Liver (tissue), 8 donors: ENCODE measurements at regions not wholly inside any gene's neighbourhood (a gene's known extent, or its start where the extent isn't known, plus 50 kb on each side); places are given as distances from the start of the nearest gene placed in this dataset.

Experiments
- DNase-seq: peaks from one replicate; pipeline ENCODE4 v3.0.0-alpha.2; 2017; ENCODE audit warnings: low spot score
- H3K27ac ChIP-seq, 2 donors: one replicate each; pipeline ENCODE4 v1.7.0; 2013; ENCODE audit warnings: inconsistent platforms in 2 of 2, low read length in 2 of 2, control low read depth in 1 of 2, low read depth in 1 of 2, mild to moderate bottlenecking in 1 of 2
- H3K27me3 ChIP-seq, 4 donors: one replicate each; pipeline versions ENCODE4 v1.6.1 to v1.7.0; 2013; ENCODE audit warnings: low read length in 3 of 4, inconsistent platforms in 1 of 4, mild to moderate bottlenecking in 1 of 4, moderate library complexity in 1 of 4; ENCODE audit not compliant: control insufficient read depth in 4 of 4, insufficient read depth in 4 of 4
- H3K36me3 ChIP-seq, 4 donors: one replicate each; pipeline versions ENCODE4 v1.6.1 to v1.7.0; 2013; ENCODE audit warnings: low read length in 3 of 4, mild to moderate bottlenecking in 3 of 4, low read depth in 1 of 4, moderate library complexity in 1 of 4; ENCODE audit not compliant: control insufficient read depth in 4 of 4, insufficient read depth in 3 of 4
- H3K4me1 ChIP-seq, 4 donors: one replicate each; pipeline versions ENCODE4 v1.6.1 to v1.7.0; 2013; ENCODE audit warnings: low read length in 3 of 4, mild to moderate bottlenecking in 3 of 4, moderate library complexity in 1 of 4; ENCODE audit not compliant: control insufficient read depth in 4 of 4, insufficient read depth in 4 of 4
- H3K4me3 ChIP-seq, 3 donors: one replicate each; pipeline versions ENCODE4 v1.6.1 to v1.7.0; 2013; ENCODE audit warnings: low read length in 3 of 3, control low read depth in 1 of 3, low read depth in 1 of 3, mild to moderate bottlenecking in 1 of 3
- H3K9ac ChIP-seq, 2 donors: one replicate each; pipeline ENCODE4 v1.7.0; 2013; ENCODE audit warnings: low read length in 2 of 2, mild to moderate bottlenecking in 2 of 2, moderate library complexity in 2 of 2, control low read depth in 1 of 2, low read depth in 1 of 2
- H3K9me3 ChIP-seq, 4 donors: one replicate each; pipeline versions ENCODE4 v1.6.1 to v1.7.0; 2013; ENCODE audit warnings: low read length in 3 of 4; ENCODE audit not compliant: control insufficient read depth in 4 of 4
- FOXA1 ChIP-seq: IDR thresholded peaks from 2 replicates; pipeline ENCODE4 v1.6.1; 2016; ENCODE audit warnings: antibody characterized with exemption
- FOXA2 ChIP-seq: IDR thresholded peaks from 2 replicates; pipeline ENCODE4 v1.6.1; 2016; ENCODE audit warnings: antibody characterized with exemption
- GABPA ChIP-seq, 2 donors: IDR thresholded peaks in 1 of 2; conservative IDR thresholded peaks in 1 of 2; 2 replicates each; pipeline ENCODE4 v1.6.1; 2016; ENCODE audit warnings: antibody characterized with exemption in 2 of 2, mild to moderate bottlenecking in 1 of 2, moderate library complexity in 1 of 2
- HNF4A ChIP-seq, 2 donors: conservative IDR thresholded peaks; 2 replicates each; pipeline ENCODE4 v1.6.1; 2016; ENCODE audit warnings: antibody characterized with exemption in 2 of 2, mild to moderate bottlenecking in 2 of 2
- HNF4G ChIP-seq: IDR thresholded peaks from 2 replicates; pipeline ENCODE4 v1.6.1; 2016; ENCODE audit warnings: antibody characterized with exemption
- JUND ChIP-seq, 2 donors: IDR thresholded peaks; 2 replicates each; pipeline ENCODE4 v1.6.1; 2016; ENCODE audit warnings: antibody characterized with exemption in 2 of 2
- NR2F2 ChIP-seq: IDR thresholded peaks from 2 replicates; pipeline ENCODE4 v1.6.1; 2016; ENCODE audit warnings: antibody characterized with exemption
- RAD21 ChIP-seq, 2 donors: IDR thresholded peaks; 2 replicates each; pipeline ENCODE4 v1.6.1; 2016; ENCODE audit warnings: antibody characterized with exemption in 2 of 2, mild to moderate bottlenecking in 2 of 2
- SP1 ChIP-seq: IDR thresholded peaks from 2 replicates; pipeline ENCODE4 v1.6.1; 2018; ENCODE audit warnings: antibody characterized with exemption, mild to moderate bottlenecking
- TAF1 ChIP-seq: conservative IDR thresholded peaks from 2 replicates; pipeline ENCODE4 v1.6.1; 2016; ENCODE audit warnings: antibody characterized with exemption, mild to moderate bottlenecking
- YY1 ChIP-seq: IDR thresholded peaks from 2 replicates; pipeline ENCODE4 v1.6.1; 2016; ENCODE audit warnings: antibody characterized with exemption, mild to moderate bottlenecking
- WGBS: extraction: QIAGEN DNeasy Blood & Tissue Kit; methylation state at CpG from one replicate; pipeline ENCODE4 v1.1.7; 2013; 5-methylcytosine and 5-hydroxymethylcytosine counted together
- TF ChIP-seq, protein P1 (sequence below): IDR thresholded peaks from 2 replicates; pipeline ENCODE4 v1.6.1; 2016; ENCODE audit warnings: antibody characterized with exemption, mild to moderate bottlenecking
- TF ChIP-seq, protein P2 (sequence below): fragments of 150-350 bp; IDR thresholded peaks from 2 replicates; pipeline ENCODE4 v1.5.1; 2017; ENCODE audit warnings: improper control_type of control experiment, low read depth, low read length; ENCODE audit not compliant: missing input control
- TF ChIP-seq, protein P3 (sequence below): IDR thresholded peaks from 2 replicates; pipeline ENCODE4 v1.6.1; 2016; ENCODE audit warnings: antibody characterized with exemption
- TF ChIP-seq, protein P4 (sequence below): IDR thresholded peaks from 2 replicates; pipeline ENCODE4 v1.6.1; 2016; ENCODE audit warnings: antibody characterized with exemption
- TF ChIP-seq, protein P5 (sequence below): IDR thresholded peaks from 2 replicates; pipeline ENCODE4 v1.6.1; 2016; ENCODE audit warnings: antibody characterized with exemption
- donor health status: healthy.
- donor health status: healthy.
- donor health status: healthy.
- donor health status: healthy.
- donor health status: healthy.

DNA sequence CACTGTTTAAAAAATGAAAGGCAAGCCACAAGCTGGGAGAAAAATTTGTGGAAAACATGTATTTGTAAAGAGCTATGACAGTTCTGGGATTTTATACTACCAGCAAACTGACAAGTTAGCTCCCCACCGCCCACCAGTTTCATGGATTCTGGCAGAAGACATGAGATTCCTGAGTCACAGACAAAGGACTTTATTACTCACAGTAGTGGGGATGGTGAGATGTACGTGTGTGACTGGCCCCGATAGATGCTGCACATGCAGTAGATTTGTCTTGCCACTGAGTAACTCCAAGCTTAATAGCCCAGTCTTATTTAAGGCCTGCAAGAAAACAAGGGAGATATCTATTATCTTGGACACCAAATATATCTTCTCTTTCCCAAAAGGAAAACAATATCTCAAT lies 281.7 kb downstream of the AHR start:
- Histone ChIP-seq H3K4me3 (no peak overlapping the region), H3K27me3 (no peaks in the 10 kb centered on the region), H3K4me1 (no peaks in the 10 kb centered on the region), H3K9ac (no peak overlapping the region), H3K27ac (no peak overlapping the region), H3K36me3 (no peaks in the 10 kb centered on the region), H3K9me3 (peaks cover 0 to 4% (median 2%) of the 10 kb centered on the region in 4 donors)
- no peak for DNase-seq
- WGBS = 82% methylated on average over 3 of the region's 3 CpGs
- TF ChIP-seq, protein P1, sequence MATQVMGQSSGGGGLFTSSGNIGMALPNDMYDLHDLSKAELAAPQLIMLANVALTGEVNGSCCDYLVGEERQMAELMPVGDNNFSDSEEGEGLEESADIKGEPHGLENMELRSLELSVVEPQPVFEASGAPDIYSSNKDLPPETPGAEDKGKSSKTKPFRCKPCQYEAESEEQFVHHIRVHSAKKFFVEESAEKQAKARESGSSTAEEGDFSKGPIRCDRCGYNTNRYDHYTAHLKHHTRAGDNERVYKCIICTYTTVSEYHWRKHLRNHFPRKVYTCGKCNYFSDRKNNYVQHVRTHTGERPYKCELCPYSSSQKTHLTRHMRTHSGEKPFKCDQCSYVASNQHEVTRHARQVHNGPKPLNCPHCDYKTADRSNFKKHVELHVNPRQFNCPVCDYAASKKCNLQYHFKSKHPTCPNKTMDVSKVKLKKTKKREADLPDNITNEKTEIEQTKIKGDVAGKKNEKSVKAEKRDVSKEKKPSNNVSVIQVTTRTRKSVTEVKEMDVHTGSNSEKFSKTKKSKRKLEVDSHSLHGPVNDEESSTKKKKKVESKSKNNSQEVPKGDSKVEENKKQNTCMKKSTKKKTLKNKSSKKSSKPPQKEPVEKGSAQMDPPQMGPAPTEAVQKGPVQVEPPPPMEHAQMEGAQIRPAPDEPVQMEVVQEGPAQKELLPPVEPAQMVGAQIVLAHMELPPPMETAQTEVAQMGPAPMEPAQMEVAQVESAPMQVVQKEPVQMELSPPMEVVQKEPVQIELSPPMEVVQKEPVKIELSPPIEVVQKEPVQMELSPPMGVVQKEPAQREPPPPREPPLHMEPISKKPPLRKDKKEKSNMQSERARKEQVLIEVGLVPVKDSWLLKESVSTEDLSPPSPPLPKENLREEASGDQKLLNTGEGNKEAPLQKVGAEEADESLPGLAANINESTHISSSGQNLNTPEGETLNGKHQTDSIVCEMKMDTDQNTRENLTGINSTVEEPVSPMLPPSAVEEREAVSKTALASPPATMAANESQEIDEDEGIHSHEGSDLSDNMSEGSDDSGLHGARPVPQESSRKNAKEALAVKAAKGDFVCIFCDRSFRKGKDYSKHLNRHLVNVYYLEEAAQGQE = no peak
- TF ChIP-seq HNF4A (conservative IDR thresholded peaks at IDR 0.05) (no peak), FOXA1 (no peak), SP1 (no peak), RAD21 (IDR thresholded peaks at IDR 0.05) (no peak), TAF1 (no peak), HNF4G (no peak), YY1 (no peak), GABPA (IDR thresholded peaks at IDR 0.05 in 1 of 2, conservative IDR thresholded peaks at IDR 0.05 in 1 of 2) (no peak), FOXA2 (no peak), JUND (IDR thresholded peaks at IDR 0.05) (no peak), NR2F2 (no peak)
- TF ChIP-seq, protein P2, sequence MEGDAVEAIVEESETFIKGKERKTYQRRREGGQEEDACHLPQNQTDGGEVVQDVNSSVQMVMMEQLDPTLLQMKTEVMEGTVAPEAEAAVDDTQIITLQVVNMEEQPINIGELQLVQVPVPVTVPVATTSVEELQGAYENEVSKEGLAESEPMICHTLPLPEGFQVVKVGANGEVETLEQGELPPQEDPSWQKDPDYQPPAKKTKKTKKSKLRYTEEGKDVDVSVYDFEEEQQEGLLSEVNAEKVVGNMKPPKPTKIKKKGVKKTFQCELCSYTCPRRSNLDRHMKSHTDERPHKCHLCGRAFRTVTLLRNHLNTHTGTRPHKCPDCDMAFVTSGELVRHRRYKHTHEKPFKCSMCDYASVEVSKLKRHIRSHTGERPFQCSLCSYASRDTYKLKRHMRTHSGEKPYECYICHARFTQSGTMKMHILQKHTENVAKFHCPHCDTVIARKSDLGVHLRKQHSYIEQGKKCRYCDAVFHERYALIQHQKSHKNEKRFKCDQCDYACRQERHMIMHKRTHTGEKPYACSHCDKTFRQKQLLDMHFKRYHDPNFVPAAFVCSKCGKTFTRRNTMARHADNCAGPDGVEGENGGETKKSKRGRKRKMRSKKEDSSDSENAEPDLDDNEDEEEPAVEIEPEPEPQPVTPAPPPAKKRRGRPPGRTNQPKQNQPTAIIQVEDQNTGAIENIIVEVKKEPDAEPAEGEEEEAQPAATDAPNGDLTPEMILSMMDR = no peak
- TF ChIP-seq, protein P3, sequence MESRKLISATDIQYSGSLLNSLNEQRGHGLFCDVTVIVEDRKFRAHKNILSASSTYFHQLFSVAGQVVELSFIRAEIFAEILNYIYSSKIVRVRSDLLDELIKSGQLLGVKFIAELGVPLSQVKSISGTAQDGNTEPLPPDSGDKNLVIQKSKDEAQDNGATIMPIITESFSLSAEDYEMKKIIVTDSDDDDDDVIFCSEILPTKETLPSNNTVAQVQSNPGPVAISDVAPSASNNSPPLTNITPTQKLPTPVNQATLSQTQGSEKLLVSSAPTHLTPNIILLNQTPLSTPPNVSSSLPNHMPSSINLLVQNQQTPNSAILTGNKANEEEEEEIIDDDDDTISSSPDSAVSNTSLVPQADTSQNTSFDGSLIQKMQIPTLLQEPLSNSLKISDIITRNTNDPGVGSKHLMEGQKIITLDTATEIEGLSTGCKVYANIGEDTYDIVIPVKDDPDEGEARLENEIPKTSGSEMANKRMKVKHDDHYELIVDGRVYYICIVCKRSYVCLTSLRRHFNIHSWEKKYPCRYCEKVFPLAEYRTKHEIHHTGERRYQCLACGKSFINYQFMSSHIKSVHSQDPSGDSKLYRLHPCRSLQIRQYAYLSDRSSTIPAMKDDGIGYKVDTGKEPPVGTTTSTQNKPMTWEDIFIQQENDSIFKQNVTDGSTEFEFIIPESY = no peak
- TF ChIP-seq, protein P4, sequence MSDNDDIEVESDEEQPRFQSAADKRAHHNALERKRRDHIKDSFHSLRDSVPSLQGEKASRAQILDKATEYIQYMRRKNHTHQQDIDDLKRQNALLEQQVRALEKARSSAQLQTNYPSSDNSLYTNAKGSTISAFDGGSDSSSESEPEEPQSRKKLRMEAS = no peak

DNA sequence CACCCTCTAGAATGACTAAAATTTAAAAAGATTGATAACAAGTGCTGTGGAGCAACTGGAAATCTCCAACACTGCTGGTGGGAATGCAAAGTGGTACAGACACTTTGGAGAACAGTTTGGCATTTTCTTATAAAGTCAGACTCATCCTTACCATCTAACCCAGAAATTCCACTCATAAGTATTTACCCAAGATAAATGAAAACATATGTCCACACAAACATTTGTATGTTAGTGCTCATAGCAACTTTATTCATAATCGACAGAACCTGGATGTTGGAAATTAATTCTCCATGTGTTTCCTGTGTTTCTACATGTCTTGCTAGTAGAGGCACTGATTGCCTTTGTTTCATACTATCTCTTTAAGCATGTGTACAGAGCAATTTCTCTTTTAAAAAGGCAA lies 282.4 kb downstream of the AHR start:
- no peaks in the 10 kb centered on the region for H3K4me1 ChIP-seq
- peaks cover 0 to 4% (median 2%) of the 10 kb centered on the region in 4 donors for H3K9me3 ChIP-seq
- no peak overlapping the region for H3K27ac ChIP-seq
- no peak for DNase-seq
- H3K9ac ChIP-seq = no peak overlapping the region
- no peak overlapping the region for H3K4me3 ChIP-seq
- WGBS = 84% methylated on average over 1 of the region's 1 CpG
- TF ChIP-seq, protein P2 = no peak
- TF ChIP-seq, protein P5, sequence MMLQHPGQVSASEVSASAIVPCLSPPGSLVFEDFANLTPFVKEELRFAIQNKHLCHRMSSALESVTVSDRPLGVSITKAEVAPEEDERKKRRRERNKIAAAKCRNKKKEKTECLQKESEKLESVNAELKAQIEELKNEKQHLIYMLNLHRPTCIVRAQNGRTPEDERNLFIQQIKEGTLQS = no peak
- H3K36me3 ChIP-seq = no peaks in the 10 kb centered on the region
- no peaks in the 10 kb centered on the region for H3K27me3 ChIP-seq
